Cardiac muscle cell (in vitro differentiated cells and primary cell): ENCODE measurements at regions not wholly inside any gene's neighbourhood (a gene's known extent, or its start where the extent isn't known, plus 50 kb on each side); places are given as distances from the start of the nearest gene placed in this dataset.

ENCODE experiments used
- DNase-seq, 2 donors: peaks; one replicate each; pipeline versions ENCODE4 v3.0.0 to v3.0.0-alpha.2; 2010 to 2017; ENCODE audit warnings: low read depth in 1 of 2, low spot score in 1 of 2
- H3K27ac ChIP-seq: fragments of 200-600 bp; sonication (generic); 2 replicates; pipeline ENCODE4 v1.5.1; 2016
- H3K27me3 ChIP-seq: fragments of 200-600 bp; sonication (generic); 2 replicates; pipeline ENCODE4 v1.6.0; 2016; ENCODE audit warnings: control low read depth
- H3K36me3 ChIP-seq: fragments of 200-600 bp; sonication (generic); 2 replicates; pipeline ENCODE4 v1.5.1; 2016; ENCODE audit warnings: control low read depth
- H3K4me1 ChIP-seq: fragments of 200-600 bp; sonication (generic); 2 replicates; pipeline ENCODE4 v1.8.1; 2017; ENCODE audit warnings: low read depth, mild to moderate bottlenecking, mixed run types
- H3K4me3 ChIP-seq: fragments of 200-600 bp; sonication (generic); 2 replicates; pipeline ENCODE4 v1.5.1; 2016; ENCODE audit warnings: mild to moderate bottlenecking
- H3K9me3 ChIP-seq: fragments of 200-600 bp; sonication (generic); 2 replicates; pipeline ENCODE4 v1.5.1; 2017; ENCODE audit warnings: low read depth, mild to moderate bottlenecking, control low read depth
- CTCF ChIP-seq: IDR thresholded peaks from 2 replicates; pipeline ENCODE4 v1.5.1; 2012; ENCODE audit warnings: low read depth, mild to moderate bottlenecking, low read length

GRCh38 chr6:159118924-159119323 is 50.3 kb upstream of the FNDC1 start:
- no peaks in the 10 kb centered on the region for H3K4me1 ChIP-seq
- DNase-seq = no peak
- H3K36me3 ChIP-seq = no peaks in the 10 kb centered on the region
- H3K9me3 ChIP-seq = no peaks in the 10 kb centered on the region
- no peak overlapping the region for H3K4me3 ChIP-seq
- H3K27ac ChIP-seq = no peak overlapping the region
- H3K27me3 ChIP-seq = no peaks in the 10 kb centered on the region
- TF ChIP-seq CTCF = no peak

- Histone ChIP-seq H3K4me3 (no peak overlapping the region), H3K36me3 (no peaks in the 10 kb centered on the region), H3K27me3 (no peaks in the 10 kb centered on the region), H3K4me1 (no peaks in the 10 kb centered on the region), H3K27ac (no peak overlapping the region), H3K9me3 (no peaks in the 10 kb centered on the region)
- no peak for DNase-seq
- TF ChIP-seq CTCF = no peak
Measured at GRCh38 chr6:159117563-159117962, 51.6 kb upstream of the FNDC1 start.

- no peaks in the 10 kb centered on the region for H3K36me3 ChIP-seq
- no peak overlapping the region for H3K4me3 ChIP-seq
- no peak overlapping the region for H3K27ac ChIP-seq
- H3K27me3 ChIP-seq = no peaks in the 10 kb centered on the region
- no peaks in the 10 kb centered on the region for H3K9me3 ChIP-seq
- H3K4me1 ChIP-seq = no peaks in the 10 kb centered on the region
- DNase-seq = peak in 1 of 2 donors; percentile 66
- TF ChIP-seq CTCF = no peak
Measured at GRCh38 chr6:159117046-159117445, 52.2 kb upstream of the FNDC1 start.

GRCh38 chr6:159116343-159116742 is 52.9 kb upstream of the FNDC1 start:
- TF ChIP-seq CTCF = no peak
- Histone ChIP-seq H3K27ac (no peak overlapping the region), H3K27me3 (no peaks in the 10 kb centered on the region), H3K36me3 (no peaks in the 10 kb centered on the region), H3K9me3 (no peaks in the 10 kb centered on the region), H3K4me1 (no peaks in the 10 kb centered on the region), H3K4me3 (no peak overlapping the region)
- no peak for DNase-seq

GRCh38 chr6:159114569-159114968 is 54.6 kb upstream of the FNDC1 start:
- Histone ChIP-seq H3K27me3 (no peaks in the 10 kb centered on the region), H3K4me3 (no peak overlapping the region), H3K36me3 (no peaks in the 10 kb centered on the region), H3K4me1 (no peaks in the 10 kb centered on the region), H3K27ac (no peak overlapping the region), H3K9me3 (no peaks in the 10 kb centered on the region)
- no peak for TF ChIP-seq CTCF
- DNase-seq = no peak

GRCh38 chr6:159113223-159113622 is 56.0 kb upstream of the FNDC1 start:
- H3K27ac ChIP-seq = no peak overlapping the region
- no peak for DNase-seq
- no peaks in the 10 kb centered on the region for H3K36me3 ChIP-seq
- no peak for TF ChIP-seq CTCF
- H3K4me3 ChIP-seq = no peak overlapping the region
- no peaks in the 10 kb centered on the region for H3K4me1 ChIP-seq
- H3K9me3 ChIP-seq = no peaks in the 10 kb centered on the region
- H3K27me3 ChIP-seq = no peaks in the 10 kb centered on the region
